Activated CD8-positive, alpha-beta memory T cell treated with anti-CD3 and anti-CD28 coated beads, Interleukin-2, amount 50 U/mL, for 24 hours (primary cell): ENCODE measurements at regions not wholly inside any gene's neighbourhood (a gene's known extent, or its start where the extent isn't known, plus 50 kb on each side); places are given as distances from the start of the nearest gene placed in this dataset.

Source experiments
- DNase-seq: peaks from one replicate; pipeline ENCODE4 v3.0.0-alpha.2; 2020; ENCODE audit errors: extremely low read depth

DNA sequence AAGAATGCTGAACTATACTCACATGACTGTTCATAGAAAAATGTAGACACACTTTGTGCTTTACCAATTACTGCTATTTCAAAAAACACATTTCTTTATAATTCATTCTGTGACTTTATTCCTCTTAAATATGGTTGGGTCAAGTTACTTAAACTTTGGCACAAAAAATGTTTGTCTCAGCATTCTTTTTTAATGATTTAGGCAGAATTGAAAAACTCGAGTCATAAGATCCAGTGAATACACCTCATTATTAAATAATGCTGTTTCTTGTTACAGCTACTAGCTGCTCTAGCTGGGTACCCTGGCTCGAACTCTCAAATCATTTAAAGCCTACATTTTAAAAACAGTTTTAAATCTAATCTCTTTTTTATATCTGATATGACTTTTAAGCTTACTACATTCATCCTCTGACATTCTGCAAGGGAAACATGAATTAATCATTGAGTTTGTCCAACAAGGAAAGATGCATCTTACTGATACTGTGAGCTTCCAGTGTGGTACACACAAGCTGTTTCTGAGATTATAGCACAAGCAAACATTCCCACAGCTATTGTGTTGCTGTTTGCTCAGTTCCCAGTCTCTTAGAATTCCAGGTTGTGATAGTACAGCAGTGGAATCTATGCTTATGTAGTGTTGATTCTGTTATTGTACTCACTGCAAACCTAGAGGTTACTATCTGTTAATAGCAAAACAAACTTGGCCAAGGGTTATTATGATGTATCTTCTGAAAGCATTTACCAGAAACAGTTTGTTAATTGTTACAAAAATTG lies 746.5 kb downstream of the USP25 start:
- DNase-seq: no peak

DNA sequence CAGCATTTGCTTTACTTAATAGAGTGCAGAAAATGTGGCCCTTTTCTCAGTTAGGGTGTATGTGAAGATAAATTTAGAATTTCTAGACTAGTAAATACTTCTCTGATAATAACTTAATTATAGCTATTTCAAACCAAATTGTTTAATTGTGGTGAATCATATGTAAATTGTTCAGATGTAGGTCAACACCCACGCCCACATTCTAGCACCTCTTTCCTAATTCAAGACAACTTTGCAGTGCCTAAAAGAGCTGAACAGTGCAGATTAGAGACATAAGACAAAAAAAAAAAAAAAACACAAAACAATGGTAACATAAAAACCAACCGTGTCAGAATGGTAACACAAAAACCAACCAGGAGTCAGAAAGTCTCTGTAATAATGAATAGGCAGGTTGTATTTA lies 758.3 kb downstream of the USP25 start:
- DNase-seq: no peak

DNA sequence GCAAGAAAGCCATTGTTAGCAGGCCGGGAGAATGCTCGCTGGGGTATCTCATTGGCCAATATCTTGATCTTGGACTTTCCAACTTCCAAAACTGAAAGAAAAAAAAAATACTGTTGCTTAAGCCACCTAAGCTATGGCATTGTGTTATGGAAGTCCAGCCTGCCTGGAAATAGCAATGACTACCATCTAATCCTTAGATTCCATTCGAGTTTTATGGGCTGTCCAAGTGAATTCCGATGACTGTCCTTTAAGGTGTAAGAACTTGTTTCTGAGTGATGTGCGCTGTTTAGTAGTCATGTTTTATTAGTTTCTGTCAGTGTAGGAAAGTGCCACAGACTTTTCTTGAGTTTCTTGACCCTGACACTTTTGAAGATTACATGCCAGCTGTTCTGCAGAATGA lies 762.6 kb downstream of the USP25 start:
- DNase-seq: no peak

DNA sequence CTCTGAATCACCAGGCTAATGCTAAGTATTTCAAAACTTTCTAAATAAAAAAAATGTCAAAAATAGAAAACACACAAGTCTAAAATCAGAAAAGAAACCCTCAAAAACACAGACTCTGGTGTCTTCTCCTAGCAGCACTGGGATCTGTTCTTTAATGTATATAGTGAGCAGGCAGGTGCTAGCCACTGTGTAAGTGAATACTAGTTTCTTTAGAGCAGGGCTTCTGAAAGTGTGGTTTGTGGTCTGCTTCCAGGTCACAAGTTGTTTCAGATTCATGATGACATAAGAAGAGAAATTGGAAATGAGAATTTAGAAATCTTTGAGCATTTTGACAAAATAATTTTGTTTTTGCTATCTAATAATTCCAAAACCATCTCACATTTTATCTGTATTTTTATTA lies 763.1 kb downstream of the USP25 start:
- DNase-seq: no peak

DNA sequence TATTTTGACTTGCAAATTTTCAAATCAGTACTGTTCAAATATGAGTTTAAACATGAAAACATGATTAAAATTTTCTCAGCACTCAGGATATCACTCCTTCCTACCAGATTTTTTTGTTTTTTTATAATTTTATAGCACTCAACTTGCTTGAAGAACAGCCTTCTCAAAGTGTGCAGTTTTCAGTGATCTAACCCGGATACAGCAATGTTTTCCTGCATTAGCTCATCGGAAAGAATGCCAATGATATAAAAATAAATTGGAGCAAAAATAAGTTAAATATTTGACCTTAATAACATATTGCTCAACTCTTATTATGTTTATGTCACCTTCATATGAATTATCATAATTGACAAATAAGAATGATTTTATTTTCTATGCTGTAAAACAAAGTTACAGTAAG lies 766.8 kb downstream of the USP25 start:
- no peak for DNase-seq

DNA sequence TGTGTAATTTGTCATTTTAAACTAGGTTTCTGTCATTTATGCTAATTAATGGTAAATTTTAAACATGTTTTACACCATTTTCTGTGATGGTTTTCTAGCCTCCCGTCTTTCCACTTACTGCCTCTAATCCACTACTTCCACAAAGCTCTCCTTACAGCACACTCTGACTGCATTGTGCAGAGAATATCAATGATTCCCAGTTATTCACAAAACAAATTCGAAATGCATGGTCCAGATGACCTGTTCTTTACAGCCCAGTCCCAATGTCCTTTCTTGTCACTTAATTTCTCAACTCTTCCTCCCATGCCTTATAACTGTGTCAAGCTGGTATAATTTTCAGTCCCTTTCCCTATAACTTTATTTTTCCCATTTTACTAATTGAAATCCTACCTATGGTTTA lies 770.5 kb downstream of the USP25 start:
- DNase-seq: no peak

DNA sequence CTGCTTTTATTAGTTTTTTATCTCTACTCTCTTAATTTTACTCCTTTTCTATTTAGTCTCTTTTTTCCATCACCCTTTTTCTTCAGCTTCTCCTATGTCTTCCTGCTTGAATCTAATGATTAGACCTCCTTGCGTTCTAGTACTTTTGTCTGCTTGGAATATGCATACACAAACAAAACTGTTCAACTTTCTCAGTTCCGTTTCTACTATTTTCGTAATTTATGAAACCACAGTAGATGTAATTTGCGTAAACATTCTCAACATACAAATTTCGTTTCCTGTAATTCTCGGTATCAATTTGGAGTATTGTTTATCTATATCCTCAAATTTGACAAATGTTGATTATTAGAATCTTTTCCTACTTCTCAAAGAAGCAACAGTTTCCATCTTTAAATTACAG lies 772.5 kb downstream of the USP25 start:
- DNase-seq: no peak

DNA sequence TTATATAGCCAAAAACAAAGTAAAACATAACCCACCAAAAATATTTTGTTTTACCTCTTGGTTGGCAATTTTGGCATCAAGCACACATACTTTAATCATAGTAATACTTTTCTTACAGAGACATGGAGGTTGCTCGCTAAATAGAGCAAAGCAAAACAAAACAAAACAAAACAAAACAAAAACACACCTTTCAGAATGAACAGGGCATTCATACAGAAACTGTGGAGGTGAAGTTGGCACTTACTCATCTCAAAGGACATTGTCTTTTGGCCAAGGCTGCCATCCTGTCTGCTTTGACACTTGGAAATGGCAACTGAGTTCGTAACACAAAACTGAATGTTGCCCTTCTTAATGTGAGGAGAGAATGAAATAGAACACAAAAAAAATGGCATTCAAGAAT lies 773.1 kb downstream of the USP25 start:
- no peak for DNase-seq

DNA sequence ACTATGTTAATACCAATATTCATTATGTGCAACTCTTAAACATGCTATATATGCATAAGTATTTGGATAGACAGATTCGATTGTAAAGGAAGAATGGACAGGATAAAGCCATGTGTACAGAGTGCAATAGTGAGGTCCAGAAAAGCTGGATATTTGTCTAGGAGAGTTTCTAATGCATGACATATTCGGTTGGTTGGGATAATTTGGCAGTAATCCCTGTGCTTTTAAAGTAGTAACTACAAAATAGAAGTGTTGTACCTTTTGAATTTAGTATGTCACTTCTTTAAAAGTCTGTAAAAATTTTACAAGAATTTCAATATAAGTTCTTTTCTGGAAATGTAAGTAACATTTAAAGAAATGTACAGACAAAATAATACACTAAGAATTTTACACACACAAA lies 774.5 kb downstream of the USP25 start:
- DNase-seq: no peak

DNA sequence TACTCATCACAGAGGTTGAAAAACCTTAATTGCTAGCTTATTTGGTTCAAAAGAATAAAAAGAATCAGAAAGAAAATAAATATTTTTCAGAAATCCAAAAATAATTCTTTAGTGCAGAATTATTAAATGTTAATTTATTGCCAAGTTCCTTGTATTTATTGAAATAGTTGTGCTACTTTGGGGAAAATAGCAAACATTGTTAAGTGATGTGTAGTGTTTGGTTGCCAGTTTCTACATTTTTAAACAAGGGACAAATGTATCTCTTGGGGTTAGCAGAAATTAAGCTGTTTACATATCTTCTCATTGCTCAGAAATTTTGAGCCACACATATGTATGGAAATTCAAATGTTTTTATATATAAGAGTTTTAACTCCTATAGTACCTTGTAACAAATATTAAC lies 775.0 kb downstream of the USP25 start:
- no peak for DNase-seq

DNA sequence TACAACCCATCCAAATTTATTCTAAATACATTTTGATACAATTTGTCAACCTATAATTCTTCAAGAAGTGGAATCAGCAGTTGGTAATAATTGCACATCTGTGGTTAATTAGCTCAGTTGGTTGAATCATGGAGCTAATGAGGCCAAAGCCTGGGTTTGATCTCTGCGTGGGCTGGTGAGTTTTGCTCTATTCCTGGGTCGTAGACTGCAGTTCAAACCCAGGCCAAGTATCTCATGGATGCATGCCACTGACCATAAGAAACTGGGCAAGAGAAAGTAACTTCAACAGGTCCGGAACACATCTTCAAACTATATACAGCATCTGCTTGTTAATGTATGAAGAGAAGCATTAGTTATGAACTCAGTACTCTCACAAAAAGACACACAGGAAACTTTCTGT lies 779.7 kb downstream of the USP25 start:
- DNase-seq: no peak

DNA sequence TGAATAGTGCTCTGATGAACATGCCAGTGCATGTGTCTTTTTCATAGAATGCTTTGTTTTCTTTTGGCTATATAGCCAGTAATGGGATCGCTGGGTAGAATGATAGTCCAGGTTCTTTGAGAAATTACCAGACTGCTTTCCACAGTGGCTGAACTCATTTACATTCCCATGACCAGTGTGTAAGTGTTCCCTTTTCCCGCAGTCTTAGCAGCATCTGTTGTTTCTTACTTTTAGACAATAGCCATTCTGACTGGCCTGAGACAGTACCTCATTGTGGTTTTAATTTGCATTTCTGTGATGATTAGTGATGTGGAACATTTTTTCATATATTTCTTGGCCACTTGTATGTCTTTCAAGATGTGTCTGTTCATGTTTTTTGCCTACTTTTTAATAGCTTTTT lies 784.5 kb downstream of the USP25 start:
- no peak for DNase-seq

DNA sequence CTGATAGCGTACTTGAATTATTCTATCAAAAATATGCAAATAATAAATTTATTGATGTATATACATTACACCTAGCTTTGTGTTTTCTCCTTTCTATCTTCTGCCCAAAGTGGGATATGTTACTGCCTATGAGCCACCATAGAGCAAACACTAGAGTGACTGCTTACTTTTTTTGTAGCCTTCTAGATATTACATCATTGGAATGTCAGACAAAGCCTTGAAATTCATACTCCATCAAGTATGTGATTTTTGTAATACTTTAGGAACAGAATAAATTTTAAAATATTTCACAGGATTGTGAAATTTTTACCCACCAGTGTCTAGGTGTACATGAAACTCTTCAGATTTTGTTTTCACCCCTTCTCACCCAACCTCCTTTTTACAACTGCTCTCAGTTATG lies 787.6 kb downstream of the USP25 start:
- DNase-seq: no peak

DNA sequence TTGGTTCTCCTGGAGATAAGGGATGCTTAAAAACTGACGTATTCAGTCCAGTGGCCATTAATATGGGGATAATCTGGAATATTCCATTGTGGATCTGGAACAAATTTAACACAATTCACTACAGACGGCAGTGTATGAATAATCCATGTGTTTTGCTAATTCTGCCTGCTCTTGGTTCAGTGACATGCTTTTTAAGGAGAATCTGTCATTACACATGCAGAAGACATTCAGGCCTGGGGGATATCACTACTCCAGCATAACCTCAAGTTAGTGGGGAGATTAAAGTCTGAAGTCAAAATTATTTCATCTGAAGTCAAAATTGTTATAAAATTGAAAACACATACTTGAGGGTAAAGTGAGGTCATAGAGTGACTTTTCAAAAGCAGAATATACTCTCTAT lies 789.3 kb downstream of the USP25 start:
- DNase-seq: no peak

DNA sequence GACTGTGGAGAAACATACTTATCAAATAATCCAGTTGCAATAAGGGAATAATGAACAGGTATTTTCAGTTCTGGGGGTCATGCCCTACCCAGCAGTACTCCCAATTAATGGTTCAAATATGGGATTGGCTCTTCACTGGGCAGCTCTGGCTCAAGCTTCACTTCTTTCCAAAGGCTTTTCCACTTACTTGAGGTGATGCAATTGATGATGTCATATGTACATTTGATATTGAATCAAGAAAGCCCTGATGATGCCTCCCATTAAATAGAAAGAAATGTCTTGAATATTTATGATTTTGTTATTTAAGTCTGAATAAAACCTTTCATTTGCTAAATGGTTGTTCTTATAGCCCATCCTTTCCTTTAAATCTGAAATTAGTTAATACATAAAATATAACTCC lies 789.9 kb downstream of the USP25 start:
- no peak for DNase-seq

DNA sequence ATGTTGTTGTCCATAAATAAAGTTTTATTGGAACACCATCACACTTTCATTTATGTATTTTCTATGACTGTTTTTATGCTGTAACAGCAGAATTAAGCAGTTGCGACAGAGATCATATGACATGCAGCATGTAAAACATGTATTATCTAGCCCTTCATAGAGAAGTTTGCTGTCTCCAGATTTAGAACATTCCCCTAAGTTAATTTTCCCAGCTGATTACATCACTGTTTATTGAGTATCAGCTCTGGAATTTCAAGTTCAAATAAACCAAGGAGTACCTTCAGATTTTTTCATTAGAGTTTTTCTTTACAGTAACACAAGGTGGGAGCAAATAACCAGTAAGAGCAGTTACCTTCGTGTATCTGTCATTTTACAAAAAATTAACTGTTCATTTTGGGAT lies 792.8 kb downstream of the USP25 start:
- no peak for DNase-seq

DNA sequence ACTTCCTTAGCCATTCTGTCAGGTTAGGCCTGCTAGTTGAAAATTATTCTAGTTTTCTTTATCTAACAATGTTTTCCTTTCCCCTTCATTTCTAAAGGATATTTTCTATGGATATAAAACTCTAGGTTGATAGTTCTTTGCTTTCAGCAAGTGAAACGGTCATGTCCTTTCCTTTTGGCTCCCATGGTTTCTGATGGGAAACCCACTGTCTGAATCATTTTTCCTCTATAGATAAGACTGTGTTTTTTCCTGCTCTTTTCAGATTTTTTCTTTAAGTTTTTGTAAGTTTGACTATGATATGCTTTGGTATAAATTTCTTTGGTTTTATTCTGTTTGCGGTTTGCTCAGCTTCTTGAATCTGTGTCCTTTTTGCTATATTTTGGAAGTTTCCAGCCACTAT lies 800.9 kb downstream of the USP25 start:
- no peak for DNase-seq

DNA sequence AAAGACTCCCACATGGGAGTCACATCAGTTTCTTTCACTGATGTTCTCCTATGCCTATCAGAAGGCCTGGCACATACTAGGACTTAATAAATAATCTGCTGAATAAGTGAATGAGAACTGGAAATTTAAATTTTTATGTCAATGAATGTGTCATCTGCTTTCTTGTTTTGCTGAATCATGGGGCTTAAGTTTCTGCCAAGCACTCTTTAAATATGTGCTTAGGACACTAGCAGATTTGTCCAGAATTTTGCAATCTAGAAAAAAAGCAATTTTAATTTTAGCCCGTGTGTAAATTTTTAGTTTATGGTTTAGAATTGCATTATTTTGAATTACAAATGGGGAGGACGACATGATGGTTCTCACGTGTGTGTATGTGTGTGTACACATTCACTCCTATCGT lies 803.1 kb downstream of the USP25 start:
- no peak for DNase-seq

DNA sequence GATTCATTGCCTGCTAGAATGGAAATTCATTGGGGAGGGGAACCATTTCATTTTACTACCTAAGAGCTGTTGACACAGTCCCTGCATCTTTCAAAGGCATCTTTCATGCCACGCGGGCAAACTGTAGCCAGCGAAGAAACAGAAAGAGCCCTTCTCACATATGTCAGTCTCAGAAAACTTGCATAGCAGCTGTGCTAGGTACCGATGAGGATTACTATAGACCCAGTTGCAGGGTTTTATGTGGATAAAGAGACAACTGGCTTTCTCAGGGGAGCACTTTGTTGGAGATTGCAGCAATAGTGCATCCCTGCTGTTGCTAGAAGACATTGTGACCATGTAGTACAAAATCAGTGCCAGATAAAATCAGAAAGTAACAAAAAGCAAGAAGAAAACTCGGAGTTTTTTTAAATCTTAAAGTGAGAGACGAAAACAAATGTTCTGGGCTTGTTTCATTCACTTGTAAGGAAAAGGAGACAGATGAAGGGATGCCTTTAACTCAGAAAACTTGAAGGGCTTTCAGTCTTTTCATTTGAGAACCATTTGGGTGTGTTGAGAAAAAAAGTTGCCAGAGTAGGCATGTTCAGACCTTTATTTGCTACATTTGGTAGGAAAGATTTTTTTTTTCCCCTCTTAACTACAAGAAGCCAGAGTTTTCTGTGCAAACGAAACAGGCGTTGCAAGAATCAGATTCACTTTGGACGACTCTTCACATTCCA lies 804.1 kb downstream of the USP25 start:
- DNase-seq: no peak

DNA sequence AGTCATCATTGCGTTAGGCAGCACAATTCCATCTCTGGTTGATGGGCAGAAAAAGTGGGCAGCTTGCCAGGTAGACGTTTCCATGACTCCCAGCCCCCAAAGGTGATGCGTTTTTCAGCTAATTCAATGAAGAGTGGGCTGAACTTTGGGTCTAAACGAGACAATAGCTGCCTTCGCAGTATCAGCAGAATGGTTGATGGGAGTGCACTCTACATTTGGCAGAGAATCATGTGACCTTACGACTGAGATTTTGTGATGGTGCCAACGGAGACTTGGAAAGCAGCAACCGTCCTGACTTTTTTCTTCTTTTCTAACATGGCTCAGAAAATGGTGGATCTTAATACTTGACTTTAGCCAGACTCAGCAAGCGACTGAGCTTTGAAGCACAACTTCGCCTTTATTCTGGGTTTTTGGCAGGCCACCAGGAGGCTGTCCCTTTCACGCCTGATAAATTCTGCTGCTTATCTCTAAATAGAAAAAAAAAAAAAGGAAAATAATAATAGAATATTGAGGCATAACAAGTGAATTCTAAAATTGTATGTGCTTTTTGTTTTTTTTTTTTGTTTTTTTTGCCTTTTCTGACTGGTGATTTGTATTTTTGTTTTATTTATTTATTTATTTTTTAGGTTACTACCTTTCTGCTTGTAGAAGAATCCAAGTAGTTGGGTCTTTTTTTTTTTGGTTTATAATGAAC lies 804.8 kb downstream of the USP25 start:
- no peak for DNase-seq

DNA sequence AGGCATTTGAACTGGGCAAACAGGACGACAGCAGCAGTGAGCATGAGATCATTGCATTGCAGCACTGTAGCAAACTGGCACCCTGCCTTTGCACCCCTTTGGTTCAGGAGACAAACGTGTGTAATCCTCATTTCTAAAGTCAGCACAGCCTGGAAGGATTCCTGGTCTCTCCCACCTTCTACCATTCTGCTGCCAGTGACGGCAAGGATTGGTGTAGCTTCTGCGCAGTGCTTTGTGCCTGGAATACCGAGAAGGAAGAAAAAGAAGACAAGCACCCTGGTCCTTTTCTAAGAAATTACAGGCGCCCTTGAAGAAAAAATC lies 805.3 kb downstream of the USP25 start:
- DNase-seq: no peak

DNA sequence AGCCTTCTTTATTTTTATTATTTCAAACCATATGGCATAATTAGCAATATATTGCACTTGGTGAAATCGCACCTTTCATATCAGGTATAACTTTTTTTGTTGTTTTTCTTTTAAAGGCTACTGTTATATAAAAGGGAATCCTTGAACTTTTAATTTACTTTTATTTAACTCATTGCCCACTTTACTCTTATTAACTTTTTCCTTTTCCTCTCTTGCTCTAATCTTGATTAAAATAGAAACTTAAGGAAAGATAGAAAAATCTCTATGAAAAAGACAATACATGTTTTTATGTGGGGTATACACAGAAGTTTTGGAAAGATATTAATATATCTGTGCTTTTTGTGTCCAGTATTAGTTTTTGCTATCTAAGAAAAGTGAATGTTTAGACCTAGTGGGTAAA lies 805.8 kb downstream of the USP25 start:
- no peak for DNase-seq

DNA sequence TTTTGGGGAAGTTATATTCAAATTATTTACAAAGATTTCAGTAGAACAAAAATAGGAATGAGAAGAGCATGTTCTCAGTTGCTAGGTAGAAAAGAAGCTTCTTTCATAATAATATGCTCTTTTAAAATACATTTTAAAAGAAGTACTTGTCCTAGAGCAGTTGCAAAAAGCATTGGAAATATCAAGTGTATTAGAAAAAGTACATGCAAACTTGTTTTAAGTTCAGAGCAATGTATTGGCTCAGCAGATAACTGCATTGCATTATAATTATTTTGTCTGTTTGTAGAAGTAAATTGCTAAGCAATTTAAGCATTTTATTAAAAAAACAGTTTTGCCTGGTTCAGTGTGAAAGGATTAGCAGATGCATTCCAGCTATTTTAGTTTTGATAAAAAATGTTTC lies 806.4 kb downstream of the USP25 start:
- no peak for DNase-seq
